GM21447 (cell line): ENCODE measurements at regions not wholly inside any gene's neighbourhood (a gene's known extent, or its start where the extent isn't known, plus 50 kb on each side); places are given as distances from the start of the nearest gene placed in this dataset.
"Not testable (repeated sequence)": the region's sequence is repeated elsewhere in the genome, so short reads cannot be mapped to it uniquely, and the experiment has no call there.

ENCODE experiments used
- ATAC-seq: cut with Tn5 transposase; IDR thresholded peaks from one replicate; pipeline ENCODE4 v1.9.1; 2021; ENCODE audit not compliant: unreplicated experiment

DNA sequence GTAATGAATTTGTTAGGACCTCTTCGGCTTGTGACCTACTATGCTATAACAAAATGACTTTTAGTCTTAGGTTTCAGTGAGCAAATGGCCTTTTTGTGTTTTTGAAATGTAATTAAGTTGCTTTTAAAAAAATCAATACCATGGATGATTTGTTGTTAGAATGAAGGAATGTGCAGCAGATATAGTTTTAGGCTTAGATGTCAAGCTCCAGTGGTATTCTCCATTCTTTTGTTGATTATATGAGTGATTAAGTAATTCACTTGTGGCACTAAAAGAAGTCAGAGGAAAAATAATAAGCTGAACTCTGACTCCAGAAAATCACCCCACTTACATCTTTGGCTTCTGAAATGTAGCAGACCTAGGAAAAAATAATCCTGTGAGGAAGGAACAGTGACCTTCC is 474.1 kb upstream of the MIS18BP1 start:
- no peak for ATAC-seq

DNA sequence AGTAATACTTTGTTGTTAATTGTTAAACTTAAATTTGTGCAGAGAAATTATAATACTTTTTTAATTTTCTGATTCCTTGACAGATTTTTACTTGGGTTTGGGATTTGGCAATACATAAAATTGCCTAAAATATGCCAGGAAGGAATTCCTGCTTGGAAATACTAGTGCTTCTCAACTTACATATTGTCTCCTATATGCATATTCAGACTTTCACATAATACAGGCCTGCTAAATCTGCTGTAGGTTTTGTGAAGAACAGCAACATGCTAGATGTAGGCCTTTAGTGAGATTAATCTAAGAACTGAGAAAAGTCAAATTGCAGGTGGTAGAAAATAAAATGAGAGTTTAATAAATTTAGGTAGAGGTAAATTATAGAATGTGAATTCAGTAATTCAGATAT is 468.5 kb upstream of the MIS18BP1 start:
- ATAC-seq = no peak

DNA sequence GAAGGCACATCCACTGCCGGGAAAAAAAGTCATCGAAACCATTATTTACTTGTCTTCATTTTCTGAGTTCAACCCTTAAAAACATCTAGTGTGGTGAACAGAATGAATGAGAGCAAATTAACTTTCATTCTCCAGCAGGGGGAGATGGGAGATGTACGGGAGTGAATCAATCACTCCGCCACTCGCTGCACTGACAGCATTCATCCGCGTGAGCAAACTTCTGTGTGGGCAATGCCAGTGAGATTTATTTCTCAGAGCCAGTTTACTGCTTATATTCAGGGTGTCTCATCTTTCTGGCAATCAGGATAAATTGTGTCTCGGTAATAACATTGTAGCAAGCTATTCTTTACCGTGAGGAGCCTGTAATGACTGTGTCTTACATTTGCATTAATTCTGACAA is 463.6 kb upstream of the MIS18BP1 start:
- no peak for ATAC-seq

DNA sequence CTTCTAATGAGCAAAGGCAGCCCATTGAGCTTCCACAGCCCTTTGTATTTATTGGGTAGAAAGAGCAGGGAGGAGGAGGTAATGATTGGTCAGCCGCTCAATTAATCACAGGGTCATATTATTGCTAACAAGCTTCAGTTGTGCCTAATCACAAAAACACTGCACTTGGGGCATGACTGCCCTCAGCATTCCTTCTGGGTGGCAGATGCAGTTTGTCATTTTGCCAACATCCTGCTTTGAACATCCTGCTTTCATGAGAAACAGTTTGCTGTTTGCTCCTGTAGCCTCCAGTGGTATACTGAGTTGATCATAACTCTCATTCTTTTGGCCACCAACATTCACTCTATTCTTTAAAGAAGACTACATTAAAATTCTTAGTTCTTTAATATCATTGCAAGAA is 462.9 kb upstream of the MIS18BP1 start:
- no peak for ATAC-seq

DNA sequence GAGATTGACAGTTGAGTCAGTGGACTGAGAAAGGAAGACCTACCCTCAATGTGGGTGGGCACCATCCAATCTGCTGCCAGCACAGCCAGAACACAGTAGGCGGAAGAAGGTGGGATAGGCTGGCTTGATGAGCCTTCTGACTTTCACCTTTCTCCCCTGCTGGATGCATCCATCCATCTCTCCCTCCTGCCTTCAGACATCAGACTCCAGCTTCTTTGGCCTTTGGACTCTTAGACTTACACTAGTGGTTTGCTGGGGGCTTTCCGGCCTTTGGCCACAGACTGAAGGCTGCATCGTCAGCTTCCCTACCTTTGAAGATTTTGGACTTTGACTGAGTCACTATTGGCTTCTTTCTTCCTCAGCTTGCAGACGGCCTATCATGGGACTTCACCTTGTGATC is 456.5 kb upstream of the MIS18BP1 start:
- no peak for ATAC-seq

DNA sequence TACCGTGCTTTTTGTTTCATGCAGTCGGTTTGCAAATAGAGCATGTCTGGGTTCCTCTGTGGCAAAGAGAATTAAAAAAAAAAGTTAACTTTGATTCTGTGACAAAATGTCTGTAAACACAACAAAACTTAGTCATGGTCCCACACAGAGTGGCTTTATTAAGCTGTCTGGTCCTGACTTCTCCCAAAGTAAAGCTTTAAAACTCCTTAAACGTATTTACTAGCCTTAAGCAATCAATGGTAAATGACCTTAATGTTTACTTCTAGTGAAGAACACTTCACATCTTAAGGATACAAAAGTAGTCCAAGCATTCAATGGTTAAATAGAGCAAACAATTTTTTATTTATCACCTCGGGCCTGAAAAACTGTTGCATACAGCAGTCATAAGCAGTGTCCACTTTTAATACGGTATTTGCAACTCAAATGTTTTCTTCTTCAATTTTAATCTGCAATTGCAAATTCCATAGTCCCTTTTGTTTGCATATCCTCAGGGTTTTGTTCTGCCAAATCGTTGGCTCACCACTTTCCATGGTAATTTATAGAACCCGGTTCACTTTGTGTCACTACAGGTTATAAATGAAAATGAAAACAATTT is 453.0 kb upstream of the MIS18BP1 start:
- ATAC-seq = no peak

DNA sequence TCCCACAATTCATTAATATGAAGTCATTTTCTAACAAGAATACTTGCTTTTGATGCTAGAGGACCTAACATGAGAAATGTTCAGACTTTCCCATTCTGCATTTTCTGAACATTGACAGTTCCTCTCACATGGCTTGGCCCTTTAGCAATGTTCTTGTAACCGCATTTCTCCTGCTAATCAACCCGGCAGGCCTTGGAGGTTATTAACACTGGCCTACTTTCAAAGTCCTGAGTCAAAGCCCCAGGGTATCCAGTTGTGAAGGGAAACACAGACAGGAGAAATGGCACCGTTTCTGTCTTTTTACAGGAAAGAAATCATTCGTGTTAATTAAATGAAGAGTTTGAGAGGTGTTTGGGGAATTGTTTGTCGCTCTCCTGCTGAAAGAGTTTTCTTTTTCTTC is 446.5 kb upstream of the MIS18BP1 start:
- no peak for ATAC-seq

DNA sequence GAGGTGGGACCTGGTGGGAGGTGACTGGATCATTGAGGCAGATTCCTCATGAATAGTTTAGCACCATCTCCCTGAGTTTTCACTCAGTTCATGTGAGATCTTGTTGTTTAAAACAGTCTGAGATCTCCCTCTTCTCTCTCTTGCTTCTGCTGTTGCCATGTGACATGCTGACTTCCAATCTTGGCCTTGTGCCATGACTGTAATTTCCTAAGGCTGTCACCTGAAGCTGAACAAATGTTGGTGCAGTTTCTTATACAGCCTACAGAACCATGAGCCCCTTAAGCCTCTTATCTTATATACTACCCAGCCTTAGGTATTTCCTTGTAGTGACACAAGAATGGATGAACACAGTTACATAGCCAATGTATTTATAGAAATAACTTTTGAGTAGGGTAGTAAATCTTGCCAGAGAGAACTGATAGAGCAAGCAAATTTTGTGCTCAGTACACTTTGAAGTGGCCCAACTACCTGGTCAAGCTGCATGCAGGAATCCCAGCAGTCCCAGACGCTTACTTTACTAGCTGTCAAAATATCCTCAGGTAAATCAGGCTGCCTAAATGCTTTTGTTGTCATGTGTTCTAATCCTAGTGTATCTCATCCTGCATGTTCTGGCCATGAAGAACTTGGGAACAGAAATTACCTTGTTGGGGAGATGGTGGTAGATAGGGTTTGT is 445.6 kb upstream of the MIS18BP1 start:
- ATAC-seq = no peak

DNA sequence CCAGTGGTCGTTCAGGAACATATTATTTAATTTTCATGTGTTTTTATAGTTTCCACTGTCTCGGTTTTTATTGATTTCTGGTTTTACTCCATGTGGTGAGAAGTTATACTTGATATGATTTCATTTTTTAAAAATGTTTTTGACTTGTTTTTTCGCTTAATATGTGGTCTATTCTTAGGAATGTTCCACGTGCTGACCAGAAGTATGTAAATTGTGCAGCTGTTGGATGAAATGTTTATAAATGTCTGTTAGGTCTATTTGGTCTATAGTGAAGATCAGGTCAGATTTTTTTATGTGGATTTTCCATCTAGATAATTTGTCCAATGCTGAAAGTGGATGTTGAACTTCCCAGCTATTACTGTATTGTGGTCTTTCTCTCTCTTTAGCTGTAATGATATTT is 433.8 kb upstream of the MIS18BP1 start:
- ATAC-seq = no peak

DNA sequence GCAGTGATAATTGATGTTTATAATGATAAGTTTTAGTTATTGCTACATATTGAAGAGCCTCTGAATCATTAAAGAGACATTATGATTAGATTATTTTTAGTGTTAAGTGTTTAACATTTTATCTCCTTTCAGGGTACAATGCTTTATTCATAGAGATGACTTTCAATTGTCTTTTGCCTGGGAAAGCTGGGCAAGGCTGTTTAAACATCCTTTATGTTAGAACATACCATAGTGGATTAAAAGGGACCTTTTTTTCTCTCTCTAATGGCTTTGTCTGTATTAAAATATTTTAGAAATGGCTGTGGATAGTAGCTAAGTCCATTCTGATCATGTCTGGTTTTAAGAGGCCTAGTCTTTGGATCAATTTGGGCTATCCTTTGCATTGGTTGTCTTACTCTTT is 427.5 kb upstream of the MIS18BP1 start:
- no peak for ATAC-seq

DNA sequence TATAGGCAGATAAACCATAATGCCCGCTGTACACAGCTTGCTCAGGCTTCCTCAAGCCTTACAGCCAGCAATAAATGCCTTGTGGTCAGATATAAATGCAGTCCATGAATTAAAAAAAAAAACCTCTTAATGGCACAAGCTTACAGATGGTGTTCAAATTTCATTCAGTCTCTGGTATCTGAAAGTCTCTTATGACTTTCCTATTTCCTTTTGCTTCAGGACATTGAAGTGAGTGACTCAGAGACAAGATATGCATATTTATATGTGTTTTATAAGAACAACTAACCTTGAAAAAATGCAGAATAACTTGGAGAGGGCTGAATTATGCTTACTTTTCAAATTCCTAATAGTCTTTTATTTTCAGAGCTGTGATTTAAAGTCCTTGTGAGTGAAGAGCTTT is 426.9 kb upstream of the MIS18BP1 start:
- ATAC-seq = no peak

DNA sequence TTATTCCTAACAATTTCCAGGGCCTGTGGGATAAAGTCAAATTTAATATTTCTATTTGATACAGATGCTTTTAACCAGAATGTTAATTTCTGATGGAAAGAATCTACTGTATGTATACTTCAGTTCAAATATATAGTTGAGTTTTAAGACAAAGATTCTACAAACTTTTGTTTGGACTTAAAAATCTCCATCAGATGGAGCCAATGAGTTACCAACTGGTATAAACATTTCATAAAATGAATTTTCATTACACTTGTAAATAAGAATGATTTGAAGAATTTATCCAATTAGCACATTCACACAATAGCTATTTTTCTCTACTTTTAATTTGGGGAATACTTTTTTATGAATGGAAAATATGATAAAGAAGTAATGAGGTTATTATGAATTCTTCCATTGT is 425.2 kb upstream of the MIS18BP1 start:
- no peak for ATAC-seq

DNA sequence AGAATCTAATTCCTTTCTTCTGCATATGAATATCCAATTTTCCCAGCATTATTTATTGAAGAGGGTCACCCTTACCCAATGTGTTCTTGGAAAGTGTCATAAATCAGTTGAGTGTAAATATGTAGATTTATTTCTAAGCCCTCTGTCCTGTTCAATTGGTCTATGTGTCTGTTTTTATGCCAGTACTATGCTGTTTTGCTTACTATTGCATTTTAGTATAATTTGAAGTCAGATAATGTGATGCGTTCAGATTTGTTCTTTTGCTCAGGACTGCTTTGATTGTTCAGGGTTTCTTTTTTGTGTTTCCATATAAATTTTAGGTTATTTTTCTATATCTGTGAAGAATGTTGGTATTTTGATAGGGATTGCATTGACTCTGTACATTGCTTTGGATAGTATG is 420.4 kb upstream of the MIS18BP1 start:
- no peak for ATAC-seq

DNA sequence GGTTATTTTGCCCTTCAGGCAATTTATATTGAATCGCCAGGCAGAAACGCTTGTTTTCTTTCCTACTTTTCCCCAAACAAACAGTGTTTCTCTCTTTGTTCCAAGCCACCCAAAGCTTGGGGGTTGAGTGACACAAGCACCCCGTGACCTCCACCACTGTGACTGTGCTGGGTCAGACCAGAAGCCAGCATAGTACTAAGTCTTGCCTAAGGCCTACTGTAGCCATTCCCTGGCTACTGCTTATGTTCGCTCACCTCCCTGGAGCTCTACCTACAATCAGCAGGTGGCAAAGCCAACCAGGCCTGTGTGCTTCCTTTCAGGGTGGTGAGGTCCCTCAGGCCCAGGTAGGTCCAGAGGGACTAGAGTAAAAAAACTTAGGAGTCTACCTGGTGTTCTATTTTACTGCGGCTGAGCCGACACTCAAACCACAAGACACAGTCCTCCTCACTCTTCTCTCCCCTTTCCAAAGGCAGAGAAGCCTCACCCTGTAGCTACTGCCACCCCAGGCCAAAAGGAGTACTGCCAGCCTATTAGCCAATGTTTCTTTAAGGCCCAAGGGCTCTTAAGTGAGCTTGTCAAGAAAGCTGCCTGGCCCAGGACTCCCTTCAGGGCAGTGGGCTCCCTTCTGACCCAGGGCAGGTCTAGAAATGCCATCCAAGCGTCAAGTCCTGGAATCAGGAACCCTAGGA is 411.8 kb upstream of the MIS18BP1 start:
- ATAC-seq = no peak

DNA sequence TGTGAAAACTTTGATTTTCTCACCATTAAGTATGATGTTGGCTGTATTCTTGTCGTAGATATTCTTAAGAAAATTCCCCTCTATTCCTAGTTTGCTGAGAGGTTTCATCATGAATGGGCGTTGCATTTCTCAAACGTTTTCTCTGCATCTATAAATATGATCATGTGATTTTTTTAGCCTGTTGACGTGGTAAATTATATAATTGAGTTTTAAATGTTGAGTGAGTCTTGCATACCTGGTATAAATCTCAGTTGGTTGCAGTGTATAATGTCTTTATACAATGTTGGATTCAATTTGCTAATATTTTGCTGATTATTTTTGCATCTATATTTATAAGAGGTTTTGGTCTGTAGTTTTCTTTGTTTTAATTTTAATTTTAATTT is 405.9 kb upstream of the MIS18BP1 start:
- no peak for ATAC-seq

DNA sequence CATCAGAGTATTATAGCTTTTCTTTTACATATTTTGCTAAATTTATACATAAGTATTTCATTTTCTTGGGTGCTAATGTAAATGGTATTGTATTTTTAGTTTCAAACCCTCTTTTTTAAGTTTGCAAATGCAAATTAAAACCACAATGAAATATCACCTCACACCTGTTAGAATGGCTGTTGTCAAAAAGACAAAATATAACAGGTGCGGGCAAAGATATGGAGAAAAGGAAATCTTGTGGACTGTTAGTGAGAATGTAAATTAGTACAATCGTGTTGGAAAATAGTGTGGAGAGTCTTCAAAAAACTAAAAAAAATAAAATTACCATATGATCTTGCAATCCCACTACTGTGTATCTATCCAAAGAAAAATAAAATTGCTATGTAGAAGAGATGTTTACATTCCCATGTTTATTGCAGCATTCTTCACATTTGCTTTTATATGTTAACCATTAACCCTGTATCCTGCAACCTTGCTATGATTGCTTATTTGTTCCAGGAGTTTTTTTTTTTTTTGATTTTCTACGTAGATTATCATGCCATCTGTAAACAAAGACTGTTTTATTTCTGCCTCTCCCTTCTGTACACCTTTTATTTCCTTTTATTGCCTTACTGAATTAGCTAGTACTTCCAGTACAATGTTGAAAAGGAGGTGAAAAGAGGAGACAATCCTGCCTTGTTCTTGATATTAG is 405.4 kb upstream of the MIS18BP1 start:
- no peak for ATAC-seq

DNA sequence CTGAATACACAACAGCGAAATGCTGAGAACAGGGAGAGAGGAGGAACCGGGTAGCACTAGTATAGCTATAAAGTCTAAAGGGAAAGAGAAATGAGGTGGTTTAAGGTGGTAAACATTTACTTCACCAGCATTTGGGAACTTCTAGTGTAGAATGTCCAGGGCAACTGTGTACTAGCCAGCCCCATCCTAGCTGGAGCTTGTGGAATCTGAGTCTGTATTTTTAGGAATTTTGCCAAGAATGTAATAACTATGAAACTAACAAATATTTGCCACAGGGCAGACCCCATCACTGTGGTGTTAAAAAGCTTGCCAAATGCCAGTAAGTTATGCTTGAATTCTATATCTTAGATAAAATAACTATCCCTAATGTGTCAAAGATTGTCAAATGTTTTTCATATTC is 398.9 kb upstream of the MIS18BP1 start:
- no peak for ATAC-seq

DNA sequence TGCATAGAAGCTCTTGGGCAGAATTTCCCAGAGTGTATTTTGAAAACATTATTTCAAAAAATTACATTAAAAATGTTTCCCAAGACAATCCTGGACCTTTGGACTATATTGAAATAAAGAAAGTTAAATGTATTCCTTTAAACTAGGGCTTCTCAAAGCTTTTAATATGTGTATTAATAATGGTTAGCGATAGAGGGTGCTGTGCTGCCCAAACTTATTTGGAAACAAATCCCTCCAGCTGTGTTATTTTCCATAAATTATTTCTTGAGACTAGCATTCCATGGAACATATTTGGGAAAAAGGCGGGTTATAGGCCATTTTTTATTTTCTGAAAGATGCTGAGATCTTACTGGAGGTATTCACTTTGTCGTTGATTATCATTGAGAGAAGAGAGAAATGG is 397.8 kb upstream of the MIS18BP1 start:
- no peak for ATAC-seq

DNA sequence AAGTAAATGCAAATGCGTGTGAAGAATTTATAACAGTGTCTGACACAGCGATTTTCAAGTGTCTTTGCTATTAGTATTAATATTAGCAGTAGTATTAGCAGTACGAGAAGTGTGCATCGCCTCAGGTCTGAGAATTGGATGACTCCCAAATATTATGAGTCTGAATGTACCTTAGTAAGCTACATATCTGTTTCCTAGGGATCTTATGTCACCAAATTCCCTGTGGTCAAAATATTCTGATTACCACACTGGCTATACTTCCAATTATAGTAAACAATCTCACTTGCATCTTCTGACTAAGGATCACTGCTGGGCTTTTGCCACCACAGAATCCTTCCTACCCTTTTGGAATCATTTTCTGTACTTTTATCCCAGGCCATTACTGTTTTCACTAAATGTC is 396.0 kb upstream of the MIS18BP1 start:
- no peak for ATAC-seq

DNA sequence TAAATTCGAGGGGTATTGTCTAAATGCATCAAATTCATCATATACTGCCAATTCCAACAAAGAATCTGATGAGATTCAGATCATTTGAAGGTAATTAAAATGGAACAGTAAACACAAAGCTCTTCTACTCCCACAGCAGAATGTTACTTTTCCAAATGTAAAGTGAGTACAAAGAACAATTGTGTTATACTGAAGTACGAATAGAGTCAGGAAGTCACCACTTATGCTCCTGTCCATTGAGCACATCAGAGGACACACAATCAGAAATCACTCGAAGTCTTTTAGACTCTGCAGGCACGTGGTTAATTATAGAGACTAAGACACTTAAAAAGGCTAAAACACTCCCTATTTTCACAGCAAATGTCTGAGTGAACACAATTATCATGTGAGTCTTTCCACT is 388.5 kb upstream of the MIS18BP1 start:
- ATAC-seq = no peak

DNA sequence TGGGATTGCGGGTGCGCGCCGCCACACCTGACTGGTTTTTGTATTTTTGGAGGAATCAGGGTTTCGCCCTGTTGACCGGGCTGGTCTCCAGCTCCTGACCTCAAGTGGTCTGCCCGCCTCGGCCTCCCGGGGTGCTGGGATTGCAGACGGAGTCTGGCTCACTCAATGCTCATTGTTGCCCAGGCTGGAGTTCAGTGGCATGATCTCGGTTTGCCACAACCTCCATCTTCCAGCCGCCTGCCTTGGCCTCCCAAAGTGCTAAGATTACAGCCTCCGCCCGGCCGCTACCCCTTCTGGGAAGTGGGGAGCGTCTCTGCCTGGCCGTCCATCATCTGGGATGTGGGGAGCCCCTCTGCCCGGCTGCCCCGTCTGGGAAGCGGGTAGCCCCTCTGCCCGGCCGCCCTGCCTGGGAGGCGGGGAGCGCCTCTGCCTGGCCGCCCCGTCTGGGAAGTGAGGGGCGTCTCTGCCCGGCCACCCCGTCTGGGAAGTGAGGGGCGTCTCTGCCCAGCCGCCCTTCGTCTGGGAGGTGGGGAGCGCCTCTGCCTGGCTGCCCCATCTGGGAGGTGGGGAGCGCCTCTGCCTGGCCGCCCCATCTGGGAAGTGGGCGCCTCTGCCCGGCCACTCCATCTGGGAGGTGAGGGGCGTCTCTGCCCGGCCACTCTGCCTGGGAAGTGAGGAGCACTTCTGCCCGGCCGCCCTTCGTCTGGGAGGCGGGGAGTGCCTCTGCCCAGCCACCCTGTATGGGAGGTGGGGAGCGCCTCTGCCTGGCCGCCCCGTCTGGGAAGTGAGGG is 381.8 kb upstream of the MIS18BP1 start:
- not testable (repeated sequence) for ATAC-seq
